Keratinocyte (primary cell): ENCODE measurements at regions not wholly inside any gene's neighbourhood (a gene's known extent, or its start where the extent isn't known, plus 50 kb on each side); places are given as distances from the start of the nearest gene placed in this dataset.

Experiments used
- EZH2 ChIP-seq: IDR thresholded peaks from one replicate; pipeline ENCODE4 v1.6.1; 2012; ENCODE audit warnings: inconsistent platforms, mild to moderate bottlenecking, low read length, moderate library complexity
- TF ChIP-seq, protein P1 (sequence below), 3 experiments: IDR thresholded peaks in 1 of 3; conservative IDR thresholded peaks in 1 of 3; optimal IDR thresholded peaks in 1 of 3; 2 replicates in 2 of 3; 3 replicates in 1 of 3; pipeline versions ENCODE3 to v1.5.1; 2011; ENCODE audit warnings: low read length in 3 of 3, mild to moderate bottlenecking in 3 of 3, moderate library complexity in 2 of 3, control low read depth in 1 of 3, inconsistent platforms in 1 of 3; ENCODE audit not compliant: insufficient read depth in 2 of 3; ENCODE audit errors: extremely low read depth in 1 of 3

DNA sequence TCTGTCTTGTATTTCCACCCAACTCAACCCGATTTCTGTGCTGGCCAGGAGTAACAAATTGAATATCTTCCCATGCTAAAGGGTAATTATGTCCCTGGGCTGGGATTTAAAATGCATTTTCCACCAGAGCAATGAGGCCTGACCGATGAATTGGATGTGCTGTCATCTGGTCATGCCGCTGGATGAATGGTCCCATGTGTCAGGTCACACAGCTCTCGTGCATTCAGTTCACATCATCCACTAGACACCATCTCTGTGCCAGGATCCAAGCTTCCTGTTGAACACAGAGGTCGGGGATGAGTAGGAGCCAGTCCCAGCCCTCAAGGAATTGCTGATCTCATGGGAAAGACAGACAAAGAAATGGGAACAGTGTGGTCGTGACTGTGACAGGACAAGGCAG, 200.8 kb downstream of the ADRA2A start:
- TF ChIP-seq, protein P1, sequence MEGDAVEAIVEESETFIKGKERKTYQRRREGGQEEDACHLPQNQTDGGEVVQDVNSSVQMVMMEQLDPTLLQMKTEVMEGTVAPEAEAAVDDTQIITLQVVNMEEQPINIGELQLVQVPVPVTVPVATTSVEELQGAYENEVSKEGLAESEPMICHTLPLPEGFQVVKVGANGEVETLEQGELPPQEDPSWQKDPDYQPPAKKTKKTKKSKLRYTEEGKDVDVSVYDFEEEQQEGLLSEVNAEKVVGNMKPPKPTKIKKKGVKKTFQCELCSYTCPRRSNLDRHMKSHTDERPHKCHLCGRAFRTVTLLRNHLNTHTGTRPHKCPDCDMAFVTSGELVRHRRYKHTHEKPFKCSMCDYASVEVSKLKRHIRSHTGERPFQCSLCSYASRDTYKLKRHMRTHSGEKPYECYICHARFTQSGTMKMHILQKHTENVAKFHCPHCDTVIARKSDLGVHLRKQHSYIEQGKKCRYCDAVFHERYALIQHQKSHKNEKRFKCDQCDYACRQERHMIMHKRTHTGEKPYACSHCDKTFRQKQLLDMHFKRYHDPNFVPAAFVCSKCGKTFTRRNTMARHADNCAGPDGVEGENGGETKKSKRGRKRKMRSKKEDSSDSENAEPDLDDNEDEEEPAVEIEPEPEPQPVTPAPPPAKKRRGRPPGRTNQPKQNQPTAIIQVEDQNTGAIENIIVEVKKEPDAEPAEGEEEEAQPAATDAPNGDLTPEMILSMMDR (optimal IDR thresholded peaks at IDR 0.05 in 1 of 3, IDR thresholded peaks at IDR 0.05 in 1 of 3, conservative IDR thresholded peaks at IDR 0.05 in 1 of 3; ENCODE audit: extremely low read depth in 1 of 3, insufficient read depth in 2 of 3, low read length in 3 of 3): no peak
- TF ChIP-seq EZH2: no peak
